GM10266 (cell line): ENCODE measurements at regions not wholly inside any gene's neighbourhood (a gene's known extent, or its start where the extent isn't known, plus 50 kb on each side); places are given as distances from the start of the nearest gene placed in this dataset.

Source experiments
- DNase-seq: peaks from one replicate; pipeline ENCODE4 v3.0.0; 2012; ENCODE audit errors: extremely low spot score
- TF ChIP-seq, protein P1 (sequence below): IDR thresholded peaks from 2 replicates; pipeline ENCODE4 v1.5.1; 2012; ENCODE audit warnings: mild to moderate bottlenecking, low read depth; ENCODE audit not compliant: control insufficient read depth, insufficient read depth; ENCODE audit errors: missing control alignments

GRCh38 chr6:95209074-95209473 is 368.3 kb upstream of the MANEA start:
- DNase-seq = no peak
- TF ChIP-seq, protein P1, sequence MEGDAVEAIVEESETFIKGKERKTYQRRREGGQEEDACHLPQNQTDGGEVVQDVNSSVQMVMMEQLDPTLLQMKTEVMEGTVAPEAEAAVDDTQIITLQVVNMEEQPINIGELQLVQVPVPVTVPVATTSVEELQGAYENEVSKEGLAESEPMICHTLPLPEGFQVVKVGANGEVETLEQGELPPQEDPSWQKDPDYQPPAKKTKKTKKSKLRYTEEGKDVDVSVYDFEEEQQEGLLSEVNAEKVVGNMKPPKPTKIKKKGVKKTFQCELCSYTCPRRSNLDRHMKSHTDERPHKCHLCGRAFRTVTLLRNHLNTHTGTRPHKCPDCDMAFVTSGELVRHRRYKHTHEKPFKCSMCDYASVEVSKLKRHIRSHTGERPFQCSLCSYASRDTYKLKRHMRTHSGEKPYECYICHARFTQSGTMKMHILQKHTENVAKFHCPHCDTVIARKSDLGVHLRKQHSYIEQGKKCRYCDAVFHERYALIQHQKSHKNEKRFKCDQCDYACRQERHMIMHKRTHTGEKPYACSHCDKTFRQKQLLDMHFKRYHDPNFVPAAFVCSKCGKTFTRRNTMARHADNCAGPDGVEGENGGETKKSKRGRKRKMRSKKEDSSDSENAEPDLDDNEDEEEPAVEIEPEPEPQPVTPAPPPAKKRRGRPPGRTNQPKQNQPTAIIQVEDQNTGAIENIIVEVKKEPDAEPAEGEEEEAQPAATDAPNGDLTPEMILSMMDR = no peak

DNA sequence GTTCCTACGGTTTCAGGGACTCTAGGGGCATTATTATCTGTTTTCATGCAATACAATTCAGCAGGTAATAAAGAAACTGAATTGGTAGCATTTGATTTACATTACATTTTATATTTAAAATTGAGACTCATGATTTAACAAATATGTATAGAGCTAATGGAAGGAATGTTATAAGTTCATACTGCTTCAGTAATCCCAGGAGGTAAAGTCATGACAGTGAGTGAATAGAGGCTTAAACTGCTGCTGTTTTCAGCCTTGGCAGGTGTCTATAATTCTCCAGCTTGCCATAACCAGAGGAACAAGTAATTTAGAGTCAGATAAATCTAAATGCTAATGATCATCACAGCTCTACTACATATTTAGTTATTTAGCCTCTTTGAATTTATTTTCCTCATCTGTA is 360.8 kb upstream of the MANEA start:
- DNase-seq = no peak
- TF ChIP-seq, protein P1 = no peak

DNA sequence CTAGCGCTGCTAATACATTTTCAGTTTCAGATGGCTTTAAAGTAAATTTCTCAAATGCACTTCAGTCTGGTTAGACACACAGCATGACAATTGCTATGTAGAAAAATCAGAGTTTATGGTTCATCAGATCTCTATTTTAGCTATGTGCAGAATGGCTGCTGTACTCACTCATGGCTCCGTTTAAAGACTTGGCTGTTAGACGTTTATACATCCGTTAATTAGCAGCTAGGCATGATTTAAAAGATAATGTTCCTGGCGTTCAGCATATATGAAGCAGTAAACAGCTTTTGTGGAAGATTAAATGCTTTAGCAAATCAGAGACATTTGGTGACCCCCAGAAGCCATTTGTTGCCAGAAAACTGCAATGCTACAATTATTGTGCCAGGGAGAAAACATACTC is 350.0 kb upstream of the MANEA start:
- DNase-seq = no peak
- TF ChIP-seq, protein P1 = no peak

DNA sequence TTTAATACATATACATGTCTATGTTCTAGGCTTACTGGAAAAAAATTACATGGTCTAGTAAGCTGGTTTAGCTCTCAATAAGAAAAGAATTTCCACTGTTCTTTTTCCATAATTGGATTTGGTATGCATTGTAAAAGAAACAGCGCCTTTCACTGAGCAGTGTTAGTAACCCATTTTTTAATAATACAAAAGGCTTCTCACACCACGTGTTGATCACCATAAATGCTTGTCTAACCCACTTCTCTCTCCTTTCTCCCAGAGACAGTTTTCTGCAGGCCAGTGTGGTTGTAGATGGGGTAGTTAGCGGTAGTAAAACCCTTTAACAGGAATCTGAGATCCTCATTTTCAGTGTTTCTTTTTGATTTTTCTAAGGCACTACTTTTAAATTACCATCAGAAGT is 348.7 kb upstream of the MANEA start:
- no peak for DNase-seq
- TF ChIP-seq, protein P1 = no peak

- DNase-seq = no peak
- TF ChIP-seq, protein P1 = no peak
These were observed 347.1 kb upstream of the MANEA start for GRCh38 chr6:95230071-95230740.

DNA sequence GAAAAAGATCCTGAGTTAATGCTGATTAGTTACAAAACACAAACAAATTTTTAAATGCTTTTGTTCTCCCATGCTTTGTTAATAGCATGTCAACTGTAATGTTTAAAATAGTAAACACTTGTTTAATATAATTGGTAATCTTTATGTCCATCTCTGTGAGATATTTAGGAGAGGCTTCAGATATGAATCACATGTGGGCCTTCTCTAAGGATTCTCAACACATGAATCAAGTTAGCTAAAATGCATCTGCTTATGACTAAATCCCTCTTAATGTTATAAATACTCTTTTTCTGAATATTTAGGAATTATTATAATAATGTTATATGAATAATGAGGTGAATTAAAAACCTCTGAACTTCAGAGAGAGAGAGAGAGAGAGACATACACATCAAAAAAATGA is 345.9 kb upstream of the MANEA start:
- TF ChIP-seq, protein P1 = no peak
- DNase-seq = no peak

DNA sequence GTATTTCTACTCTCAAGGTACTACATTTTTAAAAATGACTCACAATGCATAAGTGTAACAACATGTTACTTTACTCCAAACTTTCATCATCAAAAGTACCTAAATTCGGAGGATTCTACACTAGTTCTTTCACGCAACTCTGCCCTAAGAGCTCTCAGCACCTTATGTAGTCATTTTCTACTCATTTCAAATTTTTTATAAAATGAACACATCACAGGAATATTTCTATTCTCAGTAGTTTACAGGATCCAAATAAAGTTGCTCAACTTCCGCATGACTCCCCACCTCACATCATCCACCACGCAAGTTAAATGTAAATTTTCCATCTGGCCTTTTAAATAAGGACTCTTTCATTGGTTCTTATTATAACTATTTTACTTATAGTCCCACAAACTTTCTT is 344.9 kb upstream of the MANEA start:
- no peak for DNase-seq
- TF ChIP-seq, protein P1 = no peak
